Heart right ventricle (tissue), 16 donors: ENCODE measurements at regions not wholly inside any gene's neighbourhood (a gene's known extent, or its start where the extent isn't known, plus 50 kb on each side); places are given as distances from the start of the nearest gene placed in this dataset.
"Not testable (repeated sequence)": the region's sequence is repeated elsewhere in the genome, so short reads cannot be mapped to it uniquely, and the experiment has no call there.

Experiments used
- ATAC-seq, 8 donors: fragments of 200-7000 bp; cut with Tn5 transposase; one replicate each; pipeline ENCODE4 v1.9.1; 2020; ENCODE audit warnings: mild to moderate bottlenecking in 8 of 8, moderate library complexity in 8 of 8, moderate number of reproducible peaks in 1 of 8
- DNase-seq, 2 donors: peaks; one replicate each; pipeline ENCODE4 v3.0.0-alpha.2; 2020
- H3K27ac ChIP-seq, 10 donors: fragments of 200-600 bp; sonication (generic) in 2 of 10; one replicate each; pipeline versions ENCODE4 v1.5.0 to v1.8.0; 2020 to 2022; ENCODE audit warnings: mild to moderate bottlenecking in 3 of 10
- H3K27me3 ChIP-seq, 7 donors: fragments of 200-600 bp; one replicate each; pipeline ENCODE4 v1.8.0; 2021 to 2022; ENCODE audit warnings: mild to moderate bottlenecking in 2 of 7
- H3K36me3 ChIP-seq, 9 donors: fragments of 200-600 bp; sonication (generic) in 1 of 9; one replicate each; pipeline versions ENCODE4 v1.5.0 to v1.8.0; 2020 to 2022; ENCODE audit warnings: mild to moderate bottlenecking in 2 of 9
- H3K4me1 ChIP-seq, 9 donors: fragments of 200-600 bp; sonication (generic) in 1 of 9; one replicate each; pipeline versions ENCODE4 v1.5.0 to v1.8.0; 2020 to 2022; ENCODE audit warnings: mild to moderate bottlenecking in 4 of 9
- H3K4me3 ChIP-seq, 10 donors: fragments of 200-600 bp; sonication (generic) in 2 of 10; one replicate each; pipeline versions ENCODE4 v1.5.0 to v1.8.0; 2020 to 2022; ENCODE audit warnings: mild to moderate bottlenecking in 7 of 10, moderate library complexity in 2 of 10
- H3K9me3 ChIP-seq, 11 donors: fragments of 200-600 bp in 10 of 11; sonication (generic) in 2 of 11; one replicate each; pipeline versions ENCODE4 v1.5.0 to v1.8.0; 2013 to 2022; ENCODE audit warnings: mild to moderate bottlenecking in 2 of 11, control low read depth in 1 of 11, moderate library complexity in 1 of 11
- CTCF ChIP-seq, 9 donors: fragments of 200-600 bp; sonication (generic) in 2 of 9; IDR thresholded peaks; one replicate each; pipeline versions ENCODE4 v1.5.0 to v1.8.0; 2021 to 2022; ENCODE audit warnings: antibody characterized with exemption in 9 of 9, mild to moderate bottlenecking in 5 of 9, moderate library complexity in 1 of 9
- WGBS, 2 donors: extraction: QIAGEN DNeasy Blood & Tissue Kit; methylation state at CpG; one replicate each; pipeline ENCODE4 v1.1.7; 2013; ENCODE audit warnings: inconsistent platforms in 1 of 2; 5-methylcytosine and 5-hydroxymethylcytosine counted together
- intact Hi-C, 10 donors: fragments of 100-400 bp; cut with DNase I; formaldehyde crosslinking; loops; one replicate each; pipeline versions ENCODE4 v1.11.1 to v1.14.2; 2022
- donor health status: Arrhythmogenic right ventricular cardiomyopathy.
- donor health status: ischemic (EF 13 %, LVEDD 7.1; RV severe dilation, severe dysfunction).
- donor health status: healthy with polysubstance abuse.
- donor health status: DM: no; HTN: yes; CAD: no.
- donor health status: DM: no; HTN: no; CAD: no.
- donor health status: ischemic (EF 25% LVEDD 6.9; RV normal size, moderate dysfunction).
- donor health status: ischemic (EF 25% LVEDD 5.7; RV mildly dilated, moderate dysfunction).
- donor health status: healthy.
- donor health status: DM: yes; HTN: yes; CAD: no.
- donor health status: Ischemic cardiomyopathy.
- donor health status: ischemic (EF 35%, LVEDD 5.7; RV mildly dilated, moderate dysfunction).
- donor health status: nonischemic (EF 11% LVEDD 7.7; RV severe dilation, severe dysfunction).
- donor health status: DM: yes; HTN: yes; CAD: no.
- donor health status: PGD.
- donor health status: ischemic (EF 29% LVEDD 5.4; RV normal size, mild dysfunction).
- donor health status: nonischemic (EF 23%, LVEDD 6.1; RV moderate dilation, normal function).

GRCh38 chr14:97117693-97118092 lies 320.5 kb downstream of the VRK1 start:
- H3K4me3 ChIP-seq: no peak overlapping the region
- H3K27me3 ChIP-seq: peaks cover 0 to 38% (median 29%) of the 10 kb centered on the region in 7 donors
- ATAC-seq (no peak), DNase-seq (no peak)
- no peak overlapping the region for H3K27ac ChIP-seq
- H3K4me1 ChIP-seq: no peaks in the 10 kb centered on the region
- no peaks in the 10 kb centered on the region for H3K9me3 ChIP-seq
- 45 to 50% methylated on average over 8 of the region's 8 CpGs for WGBS, 2 donors
- intact Hi-C loops: no loop called here
- TF ChIP-seq CTCF (IDR thresholded peaks at IDR 0.05): no peak
- no peaks in the 10 kb centered on the region for H3K36me3 ChIP-seq

GRCh38 chr14:97120204-97120603 lies 323.0 kb downstream of the VRK1 start:
- intact Hi-C loops: no loop called here
- ATAC-seq: no peak

GRCh38 chr14:97120611-97121031 lies 323.4 kb downstream of the VRK1 start:
- intact Hi-C loops: no loop called here
- no peak for ATAC-seq
- no peak for TF ChIP-seq CTCF (IDR thresholded peaks at IDR 0.05)

More at GRCh38 chr14:97120204-97120603, 323.0 kb downstream of the VRK1 start:
- Histone ChIP-seq H3K4me1 (no peaks in the 10 kb centered on the region), H3K27me3 (peaks cover 0 to 36% (median 19%) of the 10 kb centered on the region in 7 donors), H3K27ac (no peak overlapping the region), H3K4me3 (no peak overlapping the region), H3K36me3 (no peaks in the 10 kb centered on the region), H3K9me3 (no peaks in the 10 kb centered on the region)
- WGBS, 2 donors: 73 to 82% methylated on average over 3 of the region's 3 CpGs
- no peak for TF ChIP-seq CTCF (IDR thresholded peaks at IDR 0.05)
- DNase-seq: no peak

GRCh38 chr14:97129639-97130038 lies 332.5 kb downstream of the VRK1 start:
- 85 to 88% methylated on average over 2 of the region's 2 CpGs for WGBS, 2 donors
- no peak for ATAC-seq
- H3K4me3 ChIP-seq: no peak overlapping the region
- H3K4me1 ChIP-seq: no peaks in the 10 kb centered on the region
- H3K27ac ChIP-seq: no peak overlapping the region
- no peaks in the 10 kb centered on the region for H3K36me3 ChIP-seq
- TF ChIP-seq CTCF (IDR thresholded peaks at IDR 0.05): no peak
- intact Hi-C loops: no loop called here
- no peaks in the 10 kb centered on the region for H3K27me3 ChIP-seq
- peaks cover 0 to 4% (median 0%) of the 10 kb centered on the region in 11 donors for H3K9me3 ChIP-seq
- no peak for DNase-seq

More at GRCh38 chr14:97120611-97121031, 323.4 kb downstream of the VRK1 start:
- H3K4me3 ChIP-seq: no peak overlapping the region
- no peak overlapping the region for H3K27ac ChIP-seq
- DNase-seq: no peak
- no peaks in the 10 kb centered on the region for H3K36me3 ChIP-seq
- WGBS, 2 donors: 60 to 69% methylated on average over 2 of the region's 2 CpGs
- H3K4me1 ChIP-seq: no peaks in the 10 kb centered on the region
- no peaks in the 10 kb centered on the region for H3K9me3 ChIP-seq
- H3K27me3 ChIP-seq: peaks cover 0 to 36% (median 15%) of the 10 kb centered on the region in 7 donors

GRCh38 chr14:97135847-97136246 lies 338.7 kb downstream of the VRK1 start:
- intact Hi-C loops, DNase-seq, ATAC-seq, H3K36me3 ChIP-seq, H3K9me3 ChIP-seq, H3K27ac ChIP-seq, H3K27me3 ChIP-seq, H3K4me1 ChIP-seq, H3K4me3 ChIP-seq: not testable (repeated sequence)
- WGBS, 2 donors: 90 to 94% methylated on average over 1 of the region's 1 CpG
